ENCODE measurements at regions not wholly inside any gene's neighbourhood (a gene's known extent, or its start where the extent isn't known, plus 50 kb on each side); places are given as distances from the start of the nearest gene placed in this dataset.
"Not testable (repeated sequence)": the region's sequence is repeated elsewhere in the genome, so short reads cannot be mapped to it uniquely, and the experiment has no call there.

- DNase-seq: not testable (repeated sequence)
Measured at GRCh38 chr9:126190994-126191393, 135.6 kb upstream of the MVB12B start.

DNA sequence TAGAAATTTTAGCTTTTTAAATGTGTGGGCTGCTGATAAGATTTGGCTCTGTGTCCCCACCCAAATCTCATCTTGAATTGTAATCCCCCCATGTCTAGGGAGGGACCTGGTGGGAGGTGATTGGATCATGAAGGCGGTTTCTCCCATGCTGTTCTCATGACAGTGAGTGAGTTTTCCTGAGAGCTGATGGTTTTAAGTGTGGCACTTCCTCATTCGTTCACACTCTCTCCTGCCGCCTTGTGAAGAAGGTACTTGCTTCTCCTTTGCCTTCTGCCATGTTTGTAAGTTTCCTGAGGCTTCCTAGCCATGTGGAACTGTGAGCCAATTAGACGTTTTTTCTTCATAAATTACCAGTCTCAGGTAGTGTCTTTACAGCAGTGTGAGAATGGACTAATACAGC is 127.8 kb upstream of the MVB12B start:
- no peak for DNase-seq

DNA sequence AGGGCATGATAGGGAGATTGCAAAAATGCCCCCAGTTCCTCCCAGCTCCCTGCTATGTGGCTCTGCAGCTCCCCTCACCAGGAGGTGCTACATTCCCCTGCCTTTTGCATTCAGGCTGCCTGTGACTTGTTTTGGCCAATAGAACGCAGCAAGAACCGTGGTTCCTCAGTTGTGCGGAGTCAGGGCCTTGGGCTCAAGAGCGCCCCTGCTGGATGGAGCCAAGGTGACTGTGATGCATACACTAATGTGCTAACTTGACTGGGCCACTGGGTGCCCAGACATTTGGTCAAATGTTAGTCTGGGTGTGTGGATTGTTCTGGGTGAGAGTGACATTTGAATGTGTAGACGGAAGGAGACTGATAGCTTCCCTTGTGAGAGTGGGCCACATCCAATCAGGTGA is 123.3 kb upstream of the MVB12B start:
- no peak for DNase-seq

DNA sequence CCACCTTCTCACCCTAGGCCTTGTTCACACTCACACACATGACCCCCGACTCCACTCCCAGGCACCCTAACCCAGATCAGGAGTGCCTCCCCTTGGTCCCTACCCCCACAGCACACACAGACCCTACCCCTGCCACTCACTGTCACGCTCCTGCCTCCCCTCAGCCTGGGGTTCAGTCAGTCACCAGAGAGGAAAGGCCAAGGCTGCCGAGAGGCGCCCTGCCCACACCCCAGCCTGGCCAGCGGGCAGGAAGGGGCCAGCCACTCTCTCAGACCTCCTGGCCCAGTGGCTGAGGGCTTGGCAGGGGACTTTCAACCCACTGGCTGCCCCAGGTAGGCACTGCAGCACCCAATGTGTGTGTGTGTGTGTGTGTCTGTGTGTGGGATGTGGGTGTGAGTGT is 122.4 kb upstream of the MVB12B start:
- no peak for DNase-seq

- DNase-seq: no peak
Measured at GRCh38 chr9:126204708-126205225, 121.9 kb upstream of the MVB12B start.

- no peak for DNase-seq
Measured at GRCh38 chr9:126205265-126205664, 121.4 kb upstream of the MVB12B start.

DNA sequence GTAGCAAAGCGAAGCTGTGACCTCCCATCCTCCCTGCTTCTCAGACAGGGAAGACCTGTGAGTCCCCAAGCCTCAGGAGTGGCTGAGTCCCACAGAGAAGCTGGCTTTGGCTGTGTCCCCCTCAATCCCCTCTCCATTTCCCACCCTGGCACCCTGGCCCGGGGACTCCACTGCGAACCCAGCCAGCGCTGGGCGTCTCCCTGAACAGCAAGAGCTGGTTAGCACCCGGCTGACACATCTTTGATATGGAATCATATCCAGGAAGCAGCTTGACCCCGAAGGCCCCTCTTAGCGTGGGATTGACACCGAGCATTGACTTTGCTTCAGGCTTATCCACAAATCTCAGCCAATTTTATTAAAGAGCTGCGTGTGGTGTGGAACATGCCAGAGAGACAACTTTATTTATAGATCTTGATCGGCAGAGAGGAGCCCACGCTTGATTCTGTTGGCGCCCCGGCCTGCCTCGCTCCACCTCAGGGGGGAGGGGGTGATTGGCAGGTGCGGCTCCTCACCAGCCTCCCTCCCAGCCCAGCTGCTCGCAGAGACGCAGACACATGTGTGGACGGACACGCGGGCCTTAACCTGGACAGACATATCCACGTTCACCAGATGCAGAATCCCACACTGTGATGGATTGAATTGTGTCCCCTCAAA is 120.7 kb upstream of the MVB12B start:
- no peak for DNase-seq

DNA sequence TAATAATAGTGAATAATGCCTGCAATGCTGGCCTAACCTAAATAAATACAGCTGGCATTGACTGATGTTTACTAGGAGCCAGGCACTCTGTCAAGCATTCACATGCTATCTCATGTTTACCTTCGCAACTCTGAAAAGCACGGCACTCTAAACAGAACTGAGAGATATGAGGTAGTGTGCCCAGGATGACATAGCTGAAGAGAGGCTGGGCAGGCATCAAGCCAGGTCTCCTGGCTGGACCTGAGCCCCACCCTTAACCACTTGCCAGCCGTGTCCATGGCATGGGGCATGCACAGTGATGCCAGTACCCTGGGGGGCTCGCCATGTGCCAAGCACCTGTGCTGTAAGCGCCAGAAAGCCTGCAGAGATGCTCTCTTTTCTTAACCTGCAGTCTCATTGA is 119.4 kb upstream of the MVB12B start:
- no peak for DNase-seq

- DNase-seq: no peak
Measured at GRCh38 chr9:126208216-126208758, 118.3 kb upstream of the MVB12B start.

- no peak for DNase-seq
Measured at GRCh38 chr9:126211441-126212074, 115.1 kb upstream of the MVB12B start.

- DNase-seq: no peak
Measured at GRCh38 chr9:126215486-126215885, 111.1 kb upstream of the MVB12B start.

GRCh38 chr9:126216826-126217225 is 109.8 kb upstream of the MVB12B start:
- no peak for DNase-seq

- DNase-seq: no peak
Measured at GRCh38 chr9:126217250-126217653, 109.4 kb upstream of the MVB12B start.

DNA sequence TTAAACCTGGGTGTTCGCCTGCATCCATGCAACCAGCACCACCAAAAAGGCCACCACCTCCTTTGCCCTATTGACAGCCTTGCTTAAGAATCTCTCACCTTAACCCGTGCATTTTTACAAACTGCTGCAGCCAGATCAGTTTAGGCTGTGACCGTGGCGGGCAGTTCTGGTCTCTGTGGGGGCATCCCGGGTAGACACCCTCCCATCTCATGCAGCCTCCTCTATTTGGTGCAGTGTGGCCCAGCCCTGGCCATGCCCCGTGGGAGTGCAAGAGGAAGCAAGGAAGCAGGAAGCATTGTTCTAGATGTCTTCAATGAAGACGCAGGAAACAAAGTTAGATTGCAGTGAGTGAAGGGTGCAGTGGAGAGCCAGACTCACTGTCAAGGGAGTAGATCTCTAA is 108.8 kb upstream of the MVB12B start:
- DNase-seq: no peak

DNA sequence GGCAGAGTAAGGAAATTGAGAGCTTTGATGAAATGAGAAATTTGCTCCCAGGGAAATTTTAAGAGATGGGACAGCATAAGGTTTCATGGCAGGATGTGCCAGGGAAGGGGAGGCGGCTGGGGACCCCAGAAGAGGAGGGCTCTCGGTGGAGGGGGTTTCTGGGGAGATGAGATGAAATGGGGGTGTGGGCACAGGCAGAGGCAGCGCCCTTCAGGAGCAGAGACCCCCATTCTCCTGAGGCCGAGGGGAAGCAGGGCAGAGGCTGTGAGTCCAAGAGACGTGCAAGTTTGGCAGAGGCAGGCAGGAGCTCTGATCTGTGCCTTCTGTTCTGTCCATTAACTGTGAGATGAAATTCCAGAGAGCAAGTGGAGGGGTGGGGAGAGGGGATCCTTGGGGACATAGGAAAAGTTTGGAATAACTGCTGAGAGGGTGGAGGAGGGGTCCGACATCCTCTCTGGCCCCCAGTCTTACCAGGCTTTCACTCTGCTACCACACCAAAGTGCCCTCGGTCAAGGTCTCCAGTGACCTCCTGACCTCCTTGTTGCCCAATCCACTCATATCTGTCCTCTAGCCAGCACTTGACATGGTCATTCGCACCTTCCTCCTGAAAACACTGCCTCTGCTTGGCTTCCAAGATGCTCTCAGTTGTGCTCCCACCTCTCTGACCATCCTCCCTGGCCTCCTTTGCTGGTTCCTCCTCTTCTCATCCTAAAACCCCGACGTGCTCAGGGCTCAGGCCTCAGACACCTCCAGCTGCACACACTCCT is 108.1 kb upstream of the MVB12B start:
- no peak for DNase-seq

DNA sequence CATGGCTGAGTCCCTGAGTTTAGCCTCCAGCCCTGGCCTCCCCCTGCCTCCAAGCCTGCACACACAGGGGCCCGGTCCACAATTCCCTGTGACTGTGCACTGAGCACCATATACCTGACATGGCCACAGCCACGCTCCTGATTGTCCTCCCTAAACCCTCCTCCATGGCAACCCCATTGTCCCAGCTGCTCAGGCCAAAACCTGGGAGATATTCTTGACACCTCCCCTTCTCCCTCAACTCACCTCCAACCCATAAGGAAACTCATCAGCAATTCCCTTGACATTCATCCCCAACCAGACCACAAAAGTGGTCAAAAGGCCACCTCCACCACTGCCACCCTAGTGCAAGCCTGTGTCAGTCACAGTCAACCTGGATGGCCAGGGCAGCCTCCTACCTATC is 107.5 kb upstream of the MVB12B start:
- no peak for DNase-seq

DNA sequence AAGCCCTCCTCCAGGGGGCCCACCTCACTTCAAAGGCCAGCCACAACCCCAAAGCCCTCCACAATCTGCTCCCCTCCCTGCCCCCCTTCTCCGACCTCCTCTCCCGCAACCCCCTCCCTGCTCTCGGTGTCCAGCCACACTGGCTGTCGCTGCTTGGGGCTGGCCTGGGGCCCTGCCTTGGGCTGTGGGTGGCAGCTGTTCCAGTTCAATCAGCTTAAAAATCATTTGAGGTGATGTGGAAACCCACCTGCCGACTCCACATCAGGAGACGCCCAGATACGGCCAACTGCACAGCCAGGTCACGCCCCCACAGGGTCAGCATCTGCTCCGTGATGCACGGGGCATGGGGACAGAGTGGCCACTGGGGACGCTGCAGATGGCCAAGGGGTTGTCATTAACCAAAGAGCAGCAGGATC is 107.0 kb upstream of the MVB12B start:
- no peak for DNase-seq

GRCh38 chr9:126221480-126221879 is 105.1 kb upstream of the MVB12B start:
- no peak for DNase-seq

- DNase-seq: no peak
Measured at GRCh38 chr9:126222363-126222834, 104.2 kb upstream of the MVB12B start.

DNA sequence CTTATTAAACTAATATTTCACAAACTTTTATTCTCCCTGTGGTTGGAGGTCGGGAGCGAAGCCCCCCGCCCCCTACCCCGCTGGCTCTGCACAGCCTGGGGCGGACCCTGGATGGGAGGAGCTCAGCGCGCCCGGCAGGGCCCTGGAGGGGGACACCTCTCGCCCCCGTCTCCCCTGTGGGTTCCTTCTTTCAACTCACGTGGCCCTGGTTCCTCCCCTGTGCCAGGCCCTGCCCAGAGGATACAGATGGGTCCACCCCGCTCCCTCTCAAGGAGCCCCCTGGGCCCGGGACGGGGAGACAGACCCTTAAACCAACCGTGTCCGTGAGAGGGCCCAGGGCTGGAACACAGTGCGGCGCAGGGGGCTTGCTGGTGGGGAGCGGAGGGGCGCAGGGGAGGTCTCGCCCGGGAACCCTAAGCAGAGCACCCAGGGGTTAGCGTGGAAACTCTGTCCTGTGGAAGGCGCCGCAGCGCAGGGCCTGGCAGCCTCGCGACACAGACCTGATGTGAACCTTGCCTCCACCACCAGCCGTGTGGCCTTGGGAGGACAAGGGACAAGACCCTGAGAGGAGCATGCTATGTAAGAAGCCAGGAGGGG is 103.7 kb upstream of the MVB12B start:
- no peak for DNase-seq

DNA sequence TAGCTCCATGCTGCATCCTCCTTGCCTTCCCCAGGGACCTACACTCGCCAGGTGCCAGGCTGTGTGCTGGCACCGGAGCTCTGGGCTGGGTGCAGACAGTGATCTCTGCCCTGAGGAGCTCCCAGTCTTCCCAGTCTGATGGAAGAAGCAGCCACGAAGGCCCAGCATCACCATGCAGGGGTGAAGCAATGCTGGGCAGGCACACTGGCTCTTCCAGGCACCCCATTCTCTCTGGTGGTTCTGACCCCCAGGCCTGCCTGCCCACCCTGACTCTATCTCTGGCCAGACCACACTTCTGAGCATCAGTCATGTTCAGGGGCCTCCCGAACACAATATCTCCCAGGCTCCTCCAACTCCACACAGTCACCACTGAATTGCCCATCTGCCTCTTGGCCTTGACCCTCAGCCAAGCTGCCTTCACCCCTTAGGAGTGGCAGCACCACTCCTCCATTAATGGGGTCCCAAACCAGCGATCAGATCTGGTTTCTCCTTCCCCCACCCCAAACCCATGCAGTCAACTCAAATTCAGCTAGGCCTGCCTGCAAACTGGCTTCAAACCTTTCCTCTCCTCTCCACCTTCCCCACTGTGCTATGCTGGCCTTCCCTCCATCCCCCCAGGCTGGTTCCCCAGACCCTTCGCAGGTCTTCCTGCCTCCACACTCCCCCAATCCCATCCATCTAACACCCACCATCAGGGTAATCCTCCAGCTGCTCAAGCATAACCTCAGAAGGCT is 102.7 kb upstream of the MVB12B start:
- DNase-seq: no peak

All from NCI-H2081 treated with DMSO at 0.1 percent for 48 hours (cell line).